Astrocyte (in vitro differentiated cells and primary cell): ENCODE measurements at regions not wholly inside any gene's neighbourhood (a gene's known extent, or its start where the extent isn't known, plus 50 kb on each side); places are given as distances from the start of the nearest gene placed in this dataset.

Source experiments
- DNase-seq: peaks from one replicate; pipeline ENCODE4 v3.0.0-alpha.2; 2010; ENCODE audit warnings: low read depth
- FAIRE-seq: peaks from 2 replicates; lab custom pipeline; 2011; peaks lifted over from hg19 to GRCh38; lab: Jason Lieb, UNC
- H2AFZ ChIP-seq: 2 replicates; pipeline ENCODE4 v1.6.0; 2012; ENCODE audit warnings: low read depth, low read length, inconsistent platforms
- H3K27ac ChIP-seq: 2 replicates; pipeline ENCODE4 v1.5.1; 2011; ENCODE audit warnings: low read depth, low read length, inconsistent platforms
- H3K27me3 ChIP-seq: 2 replicates; pipeline ENCODE4 v1.6.0; 2011; ENCODE audit warnings: low read length, inconsistent platforms; ENCODE audit not compliant: insufficient read depth
- H3K36me3 ChIP-seq: 2 replicates; pipeline ENCODE4 v1.5.1; 2011; ENCODE audit warnings: low read length, inconsistent platforms; ENCODE audit not compliant: insufficient read depth
- H3K4me1 ChIP-seq: 2 replicates; pipeline ENCODE4 v1.5.1; 2011; ENCODE audit warnings: low read length, inconsistent platforms; ENCODE audit not compliant: insufficient read depth
- H3K4me2 ChIP-seq: 2 replicates; pipeline ENCODE4 v1.6.0; 2012; ENCODE audit warnings: low read length, inconsistent platforms
- H3K4me3 ChIP-seq: 2 replicates; pipeline ENCODE4 v1.5.1; 2011; ENCODE audit warnings: low read depth, mild to moderate bottlenecking, low read length, inconsistent platforms; ENCODE audit not compliant: insufficient read depth
- H3K79me2 ChIP-seq: 2 replicates; pipeline ENCODE4 v1.6.0; 2012; ENCODE audit warnings: mild to moderate bottlenecking, low read length, inconsistent platforms; ENCODE audit not compliant: insufficient read depth
- H3K9ac ChIP-seq: 2 replicates; pipeline ENCODE4 v1.6.0; 2012; ENCODE audit warnings: mild to moderate bottlenecking, low read length, inconsistent platforms
- H3K9me3 ChIP-seq: 2 replicates; pipeline ENCODE4 v1.5.1; 2012; ENCODE audit warnings: low read depth, mild to moderate bottlenecking, low read length, inconsistent platforms; ENCODE audit not compliant: insufficient read depth
- H4K20me1 ChIP-seq: 2 replicates; pipeline ENCODE4 v1.6.0; 2012; ENCODE audit warnings: low read length, inconsistent platforms; ENCODE audit not compliant: insufficient read depth
- H3K27ac Mint-ChIP-seq: one replicate; pipeline ENCODE4 v1.8.0; 2021; ENCODE audit warnings: mild to moderate bottlenecking, mixed read lengths; ENCODE audit not compliant: unreplicated experiment
- H3K27me3 Mint-ChIP-seq: one replicate; pipeline ENCODE4 v1.8.0; 2021; ENCODE audit warnings: low read depth, mixed read lengths; ENCODE audit not compliant: unreplicated experiment
- H3K36me3 Mint-ChIP-seq: one replicate; pipeline ENCODE4 v1.8.0; 2021; ENCODE audit warnings: low read depth, mixed read lengths; ENCODE audit not compliant: unreplicated experiment
- H3K4me1 Mint-ChIP-seq: one replicate; pipeline ENCODE4 v1.8.0; 2021; ENCODE audit warnings: low read depth, mixed read lengths; ENCODE audit not compliant: unreplicated experiment
- H3K4me3 Mint-ChIP-seq: one replicate; pipeline ENCODE4 v1.8.0; 2021; ENCODE audit warnings: mild to moderate bottlenecking, moderate library complexity, mixed read lengths; ENCODE audit not compliant: unreplicated experiment
- H3K9me3 Mint-ChIP-seq: one replicate; pipeline ENCODE4 v1.8.0; 2021; ENCODE audit warnings: mild to moderate bottlenecking, mixed read lengths; ENCODE audit not compliant: unreplicated experiment
- CTCF ChIP-seq: IDR thresholded peaks from 2 replicates; pipeline ENCODE4 v1.5.1; 2011; ENCODE audit warnings: low read depth, mild to moderate bottlenecking, inconsistent platforms, low read length, moderate library complexity; ENCODE audit not compliant: insufficient read depth
- EZH2 ChIP-seq: IDR thresholded peaks from 2 replicates; pipeline ENCODE4 v1.6.1; 2012; ENCODE audit warnings: mild to moderate bottlenecking, low read length, inconsistent platforms; ENCODE audit not compliant: insufficient read depth

- Mint-ChIP-seq H3K4me3 (no peak overlapping the region), H3K9me3 (peaks cover 6% of the 10 kb centered on the region), H3K27ac (no peak overlapping the region), H3K36me3 (no peaks in the 10 kb centered on the region), H3K4me1 (peaks cover 3% of the 10 kb centered on the region), H3K27me3 (peaks cover 2% of the 10 kb centered on the region)
- Histone ChIP-seq H3K9ac (no peak overlapping the region), H3K79me2 (no peaks in the 10 kb centered on the region), H3K9me3 (no peaks in the 10 kb centered on the region), H3K4me2 (no peak overlapping the region), H3K27ac (no peak overlapping the region), H2AFZ (no peak overlapping the region), H3K36me3 (no peaks in the 10 kb centered on the region), H3K27me3 (no peaks in the 10 kb centered on the region), H3K4me3 (no peak overlapping the region), H3K4me1 (no peaks in the 10 kb centered on the region), H4K20me1 (no peaks in the 10 kb centered on the region)
- no peak for DNase-seq
- TF ChIP-seq CTCF = no peak
- no peak for TF ChIP-seq EZH2
- FAIRE-seq = peak; percentile 23
Observed at GRCh38 chr5:117800261-117800660, 1188.1 kb downstream of the DTWD2 start.

GRCh38 chr5:117794847-117795246 is 1193.5 kb downstream of the DTWD2 start:
- H3K79me2 ChIP-seq = no peaks in the 10 kb centered on the region
- H2AFZ ChIP-seq = no peak overlapping the region
- no peaks in the 10 kb centered on the region for H3K27me3 ChIP-seq
- H4K20me1 ChIP-seq = no peaks in the 10 kb centered on the region
- Mint-ChIP-seq H3K27ac (no peak overlapping the region), H3K4me1 (peaks cover 7% of the 10 kb centered on the region), H3K27me3 (peaks cover 2% of the 10 kb centered on the region), H3K36me3 (no peaks in the 10 kb centered on the region), H3K9me3 (no peaks in the 10 kb centered on the region), H3K4me3 (no peak overlapping the region)
- H3K4me2 ChIP-seq = no peak overlapping the region
- H3K36me3 ChIP-seq = no peaks in the 10 kb centered on the region
- H3K27ac ChIP-seq = no peak overlapping the region
- no peak overlapping the region for H3K4me3 ChIP-seq
- TF ChIP-seq CTCF = no peak
- no peak for TF ChIP-seq EZH2
- DNase-seq (no peak), FAIRE-seq (no peak)
- H3K9ac ChIP-seq = no peak overlapping the region
- no peaks in the 10 kb centered on the region for H3K9me3 ChIP-seq
- no peaks in the 10 kb centered on the region for H3K4me1 ChIP-seq

- Histone ChIP-seq H3K79me2 (no peaks in the 10 kb centered on the region), H2AFZ (no peak overlapping the region), H4K20me1 (no peaks in the 10 kb centered on the region), H3K36me3 (no peaks in the 10 kb centered on the region), H3K4me2 (no peak overlapping the region), H3K4me1 (no peaks in the 10 kb centered on the region), H3K27me3 (no peaks in the 10 kb centered on the region), H3K27ac (no peak overlapping the region), H3K4me3 (no peak overlapping the region), H3K9ac (no peak overlapping the region), H3K9me3 (no peaks in the 10 kb centered on the region)
- Mint-ChIP-seq H3K4me1 (peaks cover 7% of the 10 kb centered on the region), H3K36me3 (no peaks in the 10 kb centered on the region), H3K27ac (no peak overlapping the region), H3K27me3 (peaks cover 2% of the 10 kb centered on the region), H3K9me3 (no peaks in the 10 kb centered on the region), H3K4me3 (no peak overlapping the region)
- DNase-seq = no peak
- no peak for FAIRE-seq
- TF ChIP-seq CTCF = no peak
- no peak for TF ChIP-seq EZH2
Observed at GRCh38 chr5:117793963-117794362, 1194.4 kb downstream of the DTWD2 start.
